ENCODE measurements at regions not wholly inside any gene's neighbourhood (a gene's known extent, or its start where the extent isn't known, plus 50 kb on each side); places are given as distances from the start of the nearest gene placed in this dataset.

- TF ChIP-seq POLR2A (IDR thresholded peaks at IDR 0.05) (no peak), POLR2AphosphoS5 (IDR thresholded peaks at IDR 0.05) (no peak)
- TF ChIP-seq, protein P1, sequence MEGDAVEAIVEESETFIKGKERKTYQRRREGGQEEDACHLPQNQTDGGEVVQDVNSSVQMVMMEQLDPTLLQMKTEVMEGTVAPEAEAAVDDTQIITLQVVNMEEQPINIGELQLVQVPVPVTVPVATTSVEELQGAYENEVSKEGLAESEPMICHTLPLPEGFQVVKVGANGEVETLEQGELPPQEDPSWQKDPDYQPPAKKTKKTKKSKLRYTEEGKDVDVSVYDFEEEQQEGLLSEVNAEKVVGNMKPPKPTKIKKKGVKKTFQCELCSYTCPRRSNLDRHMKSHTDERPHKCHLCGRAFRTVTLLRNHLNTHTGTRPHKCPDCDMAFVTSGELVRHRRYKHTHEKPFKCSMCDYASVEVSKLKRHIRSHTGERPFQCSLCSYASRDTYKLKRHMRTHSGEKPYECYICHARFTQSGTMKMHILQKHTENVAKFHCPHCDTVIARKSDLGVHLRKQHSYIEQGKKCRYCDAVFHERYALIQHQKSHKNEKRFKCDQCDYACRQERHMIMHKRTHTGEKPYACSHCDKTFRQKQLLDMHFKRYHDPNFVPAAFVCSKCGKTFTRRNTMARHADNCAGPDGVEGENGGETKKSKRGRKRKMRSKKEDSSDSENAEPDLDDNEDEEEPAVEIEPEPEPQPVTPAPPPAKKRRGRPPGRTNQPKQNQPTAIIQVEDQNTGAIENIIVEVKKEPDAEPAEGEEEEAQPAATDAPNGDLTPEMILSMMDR (IDR thresholded peaks at IDR 0.05) = no peak
- no peaks in the 10 kb centered on the region for H3K27me3 ChIP-seq (replicated peaks; ENCODE audit: insufficient read depth)
- no peaks in the 10 kb centered on the region for H3K36me3 ChIP-seq
- H3K27ac ChIP-seq = no peak overlapping the region
- no peak for DNase-seq (ENCODE audit: low spot score)
- 19% methylated on average over 1 of the region's 1 CpG for WGBS
- no peak overlapping the region for H3K4me3 ChIP-seq
- no peaks in the 10 kb centered on the region for H3K9me3 ChIP-seq
- intact Hi-C loops (cut with DNase I) = no loop called here
- H3K4me1 ChIP-seq (replicated peaks) = no peaks in the 10 kb centered on the region
These were observed 986.4 kb upstream of the CDH18 start for GRCh38 chr5:20974426-20974825.

GRCh38 chr5:20972419-20972925 lies 984.5 kb upstream of the CDH18 start:
- Histone ChIP-seq H3K4me3 (peak overlapping the region in 1 of 2 donors; percentile 4), H3K4me1 (replicated peaks) (no peaks in the 10 kb centered on the region), H3K9me3 (no peaks in the 10 kb centered on the region), H3K27ac (no peak overlapping the region), H3K27me3 (replicated peaks; ENCODE audit: insufficient read depth) (no peaks in the 10 kb centered on the region), H3K36me3 (no peaks in the 10 kb centered on the region)
- DNase-seq (ENCODE audit: low spot score) = no peak
- intact Hi-C loops (cut with DNase I) = no loop called here
- TF ChIP-seq, protein P1 (IDR thresholded peaks at IDR 0.05) = peak in 2 of 4 experiments; percentile 7 to 11
- TF ChIP-seq POLR2AphosphoS5 (IDR thresholded peaks at IDR 0.05) = no peak
- WGBS = 29% methylated on average over 7 of the region's 7 CpGs

GRCh38 chr5:20959347-20959746 lies 971.3 kb upstream of the CDH18 start:
- intact Hi-C loops (cut with DNase I) = no loop called here
- no peaks in the 10 kb centered on the region for H3K36me3 ChIP-seq
- no peak for DNase-seq (ENCODE audit: low spot score)
- H3K27ac ChIP-seq = no peak overlapping the region
- no peaks in the 10 kb centered on the region for H3K27me3 ChIP-seq (replicated peaks; ENCODE audit: insufficient read depth)
- no peak overlapping the region for H3K4me3 ChIP-seq
- 91% methylated on average over 1 of the region's 1 CpG for WGBS
- H3K9me3 ChIP-seq = no peaks in the 10 kb centered on the region
- H3K4me1 ChIP-seq (replicated peaks) = no peaks in the 10 kb centered on the region
- TF ChIP-seq, protein P1 (IDR thresholded peaks at IDR 0.05) = no peak
- TF ChIP-seq POLR2A (IDR thresholded peaks at IDR 0.05) (no peak), POLR2AphosphoS5 (IDR thresholded peaks at IDR 0.05) (no peak)

DNA sequence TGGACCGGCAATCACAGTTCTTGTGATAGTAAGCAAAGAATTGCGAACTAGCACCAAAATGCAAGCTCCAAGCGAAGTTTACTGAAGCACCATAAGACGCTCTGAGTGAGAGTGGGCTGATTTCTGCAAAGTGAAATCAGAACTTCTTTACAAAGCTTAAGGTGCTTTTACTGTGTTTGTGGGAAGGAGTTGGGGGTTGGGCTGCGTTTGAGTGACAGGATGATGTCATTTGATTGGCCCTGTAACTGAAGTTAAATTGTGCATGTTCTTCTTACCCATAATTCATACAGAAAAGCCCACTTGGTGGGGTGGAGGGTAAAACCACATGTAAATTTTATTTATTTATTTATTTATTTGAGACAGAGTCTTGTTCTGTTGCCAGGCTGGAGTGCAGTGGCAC lies 970.6 kb upstream of the CDH18 start:
- no peak for DNase-seq (ENCODE audit: low spot score)
- TF ChIP-seq, protein P1 (IDR thresholded peaks at IDR 0.05) = no peak
- TF ChIP-seq POLR2AphosphoS5 (IDR thresholded peaks at IDR 0.05) = no peak
- no peak overlapping the region for H3K27ac ChIP-seq
- no peaks in the 10 kb centered on the region for H3K27me3 ChIP-seq (replicated peaks; ENCODE audit: insufficient read depth)
- H3K36me3 ChIP-seq = no peaks in the 10 kb centered on the region
- H3K9me3 ChIP-seq = no peaks in the 10 kb centered on the region
- intact Hi-C loops (cut with DNase I) = no loop called here
- 89% methylated on average over 5 of the region's 5 CpGs for WGBS
- no peak overlapping the region for H3K4me3 ChIP-seq
- H3K4me1 ChIP-seq (replicated peaks) = no peaks in the 10 kb centered on the region

DNA sequence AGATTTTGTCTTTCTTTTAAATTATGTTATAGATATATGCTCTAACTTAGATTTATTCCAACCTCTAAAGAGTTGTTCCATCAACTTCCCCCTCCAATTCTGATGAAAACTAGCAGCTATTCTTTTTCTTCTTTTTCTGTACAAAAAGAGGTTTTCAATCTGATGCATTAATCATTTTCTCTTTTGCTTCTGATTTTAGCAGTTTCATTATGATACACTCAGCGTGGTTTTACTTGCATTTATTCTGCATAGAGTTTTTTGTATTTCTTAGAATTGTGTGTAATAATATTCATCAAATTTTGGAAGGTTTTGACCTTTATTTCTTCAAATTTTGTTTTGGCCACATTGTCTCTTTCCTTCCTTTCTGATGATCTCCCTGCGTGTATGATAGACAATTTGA lies 968.1 kb upstream of the CDH18 start:
- intact Hi-C loops (cut with DNase I) = no loop called here
- H3K9me3 ChIP-seq = no peaks in the 10 kb centered on the region
- H3K27me3 ChIP-seq (replicated peaks; ENCODE audit: insufficient read depth) = no peaks in the 10 kb centered on the region
- DNase-seq (ENCODE audit: low spot score) = no peak
- no peak overlapping the region for H3K27ac ChIP-seq
- TF ChIP-seq POLR2AphosphoS5 (IDR thresholded peaks at IDR 0.05) = no peak
- no peak for TF ChIP-seq POLR2A (IDR thresholded peaks at IDR 0.05)
- TF ChIP-seq, protein P1 (IDR thresholded peaks at IDR 0.05) = no peak
- H3K36me3 ChIP-seq = no peaks in the 10 kb centered on the region
- 81% methylated on average over 2 of the region's 2 CpGs for WGBS
- no peak overlapping the region for H3K4me3 ChIP-seq
- H3K4me1 ChIP-seq (replicated peaks) = no peaks in the 10 kb centered on the region
